Fibroblast of the aortic adventitia (primary cell): ENCODE measurements at regions not wholly inside any gene's neighbourhood (a gene's known extent, or its start where the extent isn't known, plus 50 kb on each side); places are given as distances from the start of the nearest gene placed in this dataset.

Source experiments
- DNase-seq: peaks from one replicate; pipeline ENCODE4 v3.0.0-alpha.2; 2010; ENCODE audit warnings: low read depth
- H3K4me3 ChIP-seq: 2 replicates; pipeline ENCODE4 v1.5.1; 2011; ENCODE audit warnings: low read depth, mild to moderate bottlenecking, control low read depth, low read length, moderate library complexity
- CTCF ChIP-seq: IDR thresholded peaks from 2 replicates; pipeline ENCODE4 v1.5.1; 2011; ENCODE audit warnings: mild to moderate bottlenecking, low read length, control low read depth, inconsistent platforms; ENCODE audit not compliant: insufficient read depth

- TF ChIP-seq CTCF: no peak
- no peak for DNase-seq
- no peak overlapping the region for H3K4me3 ChIP-seq
Observed at GRCh38 chrX:6885396-6885795, 262.1 kb upstream of the STS start.

GRCh38 chrX:6861456-6861855 is 286.1 kb upstream of the STS start:
- DNase-seq: no peak
- TF ChIP-seq CTCF: no peak
- no peak overlapping the region for H3K4me3 ChIP-seq

GRCh38 chrX:6857749-6858148 is 289.8 kb upstream of the STS start:
- no peak overlapping the region for H3K4me3 ChIP-seq
- DNase-seq: no peak
- TF ChIP-seq CTCF: no peak

- no peak overlapping the region for H3K4me3 ChIP-seq
- no peak for DNase-seq
- no peak for TF ChIP-seq CTCF
Observed at GRCh38 chrX:6856471-6856870, 291.0 kb upstream of the STS start.

GRCh38 chrX:6852869-6853268 is 294.6 kb upstream of the STS start:
- DNase-seq: no peak
- no peak overlapping the region for H3K4me3 ChIP-seq
- no peak for TF ChIP-seq CTCF

GRCh38 chrX:6852121-6852520 is 295.4 kb upstream of the STS start:
- no peak for TF ChIP-seq CTCF
- H3K4me3 ChIP-seq: no peak overlapping the region
- no peak for DNase-seq

GRCh38 chrX:6851140-6851539 is 296.4 kb upstream of the STS start:
- DNase-seq: no peak
- no peak for TF ChIP-seq CTCF
- no peak overlapping the region for H3K4me3 ChIP-seq
